ENCODE measurements at regions not wholly inside any gene's neighbourhood (a gene's known extent, or its start where the extent isn't known, plus 50 kb on each side); places are given as distances from the start of the nearest gene placed in this dataset.

DNA sequence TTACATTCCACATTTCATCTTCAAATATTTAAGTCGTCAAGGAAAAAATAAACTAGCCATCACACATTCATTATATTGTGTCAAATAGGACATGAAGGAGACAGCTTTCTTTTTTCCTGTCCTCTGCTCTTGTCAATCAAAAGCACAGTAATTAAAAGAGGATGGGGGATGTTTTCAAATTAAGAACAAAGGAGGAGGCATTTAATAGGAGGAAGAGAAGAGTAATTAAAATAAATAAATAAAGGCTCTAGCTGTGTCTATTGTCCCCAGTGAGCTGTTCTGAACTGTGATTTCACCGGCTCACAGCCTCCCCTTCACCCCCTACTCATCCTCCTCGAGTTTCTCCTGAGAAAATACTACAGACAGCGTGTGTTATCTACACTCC, 1377.1 kb upstream of the PIK3C3 start (continued):
- no peak for TF ChIP-seq HDAC2 (IDR thresholded peaks at IDR 0.05; ENCODE audit: borderline replicate concordance in 1 of 2, low read depth in 2 of 2, low read length in 2 of 2)

All from H1 (cell line).